Stomach (tissue), 4 donors: ENCODE measurements at regions not wholly inside any gene's neighbourhood (a gene's known extent, or its start where the extent isn't known, plus 50 kb on each side); places are given as distances from the start of the nearest gene placed in this dataset.

Experiments
- EP300 ChIP-seq: sonication (generic); formaldehyde crosslinking; IDR thresholded peaks from one replicate; pipeline ENCODE4 v1.6.1; 2017; ENCODE audit warnings: antibody characterized with exemption
- POLR2A ChIP-seq, 4 donors: fragments of 450-650 bp; IDR thresholded peaks; one replicate each; pipeline ENCODE4 v1.6.1; 2016; ENCODE audit warnings: antibody characterized with exemption in 4 of 4, control low read depth in 2 of 4, mild to moderate bottlenecking in 1 of 4, moderate library complexity in 1 of 4
- TF ChIP-seq, protein P1 (sequence below), 7 experiments: fragments of 450-650 bp in 4 of 7; fragments of 200-600 bp in 3 of 7; sonication (generic) in 3 of 7; IDR thresholded peaks; one replicate each; pipeline ENCODE4 v1.5.1; 2016 to 2019; ENCODE audit warnings: antibody characterized with exemption in 7 of 7, control low read depth in 2 of 7, mild to moderate bottlenecking in 1 of 7

DNA sequence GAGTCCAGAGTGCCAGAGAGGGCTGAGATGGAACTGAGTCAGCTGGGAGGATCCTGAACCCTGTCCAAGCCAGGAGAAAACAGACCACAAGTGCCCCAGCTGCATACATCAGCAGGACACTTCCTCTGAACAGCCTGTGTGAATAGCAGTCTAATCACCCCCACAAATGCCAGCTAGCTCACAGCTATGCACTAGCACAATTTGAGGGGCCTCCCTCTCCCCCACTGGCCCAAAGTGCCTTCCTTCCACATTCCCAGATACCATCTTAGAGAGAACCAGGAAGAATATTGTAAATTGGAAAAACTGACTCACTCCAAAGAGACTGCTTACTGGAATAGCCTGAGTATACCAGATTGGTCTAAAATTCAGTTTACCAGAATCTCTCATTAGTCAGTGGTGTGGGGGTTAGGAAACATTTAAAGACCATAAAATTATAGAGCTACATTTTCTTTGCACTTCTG lies 292.6 kb upstream of the KLF3 start:
- TF ChIP-seq, protein P1, sequence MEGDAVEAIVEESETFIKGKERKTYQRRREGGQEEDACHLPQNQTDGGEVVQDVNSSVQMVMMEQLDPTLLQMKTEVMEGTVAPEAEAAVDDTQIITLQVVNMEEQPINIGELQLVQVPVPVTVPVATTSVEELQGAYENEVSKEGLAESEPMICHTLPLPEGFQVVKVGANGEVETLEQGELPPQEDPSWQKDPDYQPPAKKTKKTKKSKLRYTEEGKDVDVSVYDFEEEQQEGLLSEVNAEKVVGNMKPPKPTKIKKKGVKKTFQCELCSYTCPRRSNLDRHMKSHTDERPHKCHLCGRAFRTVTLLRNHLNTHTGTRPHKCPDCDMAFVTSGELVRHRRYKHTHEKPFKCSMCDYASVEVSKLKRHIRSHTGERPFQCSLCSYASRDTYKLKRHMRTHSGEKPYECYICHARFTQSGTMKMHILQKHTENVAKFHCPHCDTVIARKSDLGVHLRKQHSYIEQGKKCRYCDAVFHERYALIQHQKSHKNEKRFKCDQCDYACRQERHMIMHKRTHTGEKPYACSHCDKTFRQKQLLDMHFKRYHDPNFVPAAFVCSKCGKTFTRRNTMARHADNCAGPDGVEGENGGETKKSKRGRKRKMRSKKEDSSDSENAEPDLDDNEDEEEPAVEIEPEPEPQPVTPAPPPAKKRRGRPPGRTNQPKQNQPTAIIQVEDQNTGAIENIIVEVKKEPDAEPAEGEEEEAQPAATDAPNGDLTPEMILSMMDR (IDR thresholded peaks at IDR 0.05): no peak
- TF ChIP-seq EP300 (no peak), POLR2A (IDR thresholded peaks at IDR 0.05) (no peak)
